GM21576 (cell line): ENCODE measurements at regions not wholly inside any gene's neighbourhood (a gene's known extent, or its start where the extent isn't known, plus 50 kb on each side); places are given as distances from the start of the nearest gene placed in this dataset.
"Not testable (repeated sequence)": the region's sequence is repeated elsewhere in the genome, so short reads cannot be mapped to it uniquely, and the experiment has no call there.

Experiments used
- ATAC-seq: cut with Tn5 transposase; IDR thresholded peaks from one replicate; pipeline ENCODE4 v1.9.1; 2021; ENCODE audit warnings: mild to moderate bottlenecking, moderate library complexity; ENCODE audit not compliant: unreplicated experiment

- ATAC-seq = not testable (repeated sequence)
Observed at GRCh38 chr9:42239445-42240260, 56.2 kb downstream of the SPATA31A6 start.

- not testable (repeated sequence) for ATAC-seq
Observed at GRCh38 chr9:42240261-42240579, 56.8 kb downstream of the SPATA31A6 start.

GRCh38 chr9:42243211-42243610, 59.8 kb downstream of the SPATA31A6 start:
- not testable (repeated sequence) for ATAC-seq

GRCh38 chr9:42243822-42244221, 60.4 kb downstream of the SPATA31A6 start:
- not testable (repeated sequence) for ATAC-seq

GRCh38 chr9:42268729-42269128, 85.3 kb downstream of the SPATA31A6 start:
- ATAC-seq = not testable (repeated sequence)

GRCh38 chr9:42269171-42269570, 85.7 kb downstream of the SPATA31A6 start:
- ATAC-seq = not testable (repeated sequence)

GRCh38 chr9:42273191-42273590, 89.7 kb downstream of the SPATA31A6 start:
- ATAC-seq = not testable (repeated sequence)

GRCh38 chr9:42275141-42275540, 91.7 kb downstream of the SPATA31A6 start:
- no peak for ATAC-seq

- ATAC-seq = not testable (repeated sequence)
Observed at GRCh38 chr9:42282531-42283178, 99.2 kb downstream of the SPATA31A6 start.

GRCh38 chr9:42283179-42283543, 99.7 kb downstream of the SPATA31A6 start:
- not testable (repeated sequence) for ATAC-seq

GRCh38 chr9:42286145-42286845, 102.8 kb downstream of the SPATA31A6 start:
- not testable (repeated sequence) for ATAC-seq

GRCh38 chr9:42288002-42288864, 104.8 kb downstream of the SPATA31A6 start:
- not testable (repeated sequence) for ATAC-seq

GRCh38 chr9:42288865-42289229, 105.4 kb downstream of the SPATA31A6 start:
- not testable (repeated sequence) for ATAC-seq

- not testable (repeated sequence) for ATAC-seq
Observed at GRCh38 chr9:42300124-42300523, 116.7 kb downstream of the SPATA31A6 start.

GRCh38 chr9:42306625-42307024, 123.2 kb downstream of the SPATA31A6 start:
- not testable (repeated sequence) for ATAC-seq

- not testable (repeated sequence) for ATAC-seq
Observed at GRCh38 chr9:42307449-42307848, 124.0 kb downstream of the SPATA31A6 start.

GRCh38 chr9:42310972-42311371, 127.5 kb downstream of the SPATA31A6 start:
- not testable (repeated sequence) for ATAC-seq

GRCh38 chr9:42316026-42316425, 132.6 kb downstream of the SPATA31A6 start:
- ATAC-seq = not testable (repeated sequence)

GRCh38 chr9:42317677-42318076, 134.2 kb downstream of the SPATA31A6 start:
- not testable (repeated sequence) for ATAC-seq

- not testable (repeated sequence) for ATAC-seq
Observed at GRCh38 chr9:42323084-42323809, 139.8 kb downstream of the SPATA31A6 start.
